Gastrocnemius medialis (tissue), 4 donors: ENCODE measurements at regions not wholly inside any gene's neighbourhood (a gene's known extent, or its start where the extent isn't known, plus 50 kb on each side); places are given as distances from the start of the nearest gene placed in this dataset.
A peak's percentile ranks its signal among the peaks of the same experiment; 100 is the strongest.

Experiments used
- ATAC-seq, 2 donors: fragments of 150-250 bp; one replicate each; pipeline ENCODE4 v1.9.1; 2016
- DNase-seq, 2 donors: peaks; one replicate each; pipeline ENCODE4 v3.0.0-alpha.2; 2019
- H3K27ac ChIP-seq, 4 donors: fragments of 200-600 bp; sonication (generic); 1 replicate in 1 of 4; 2 replicates in 3 of 4; pipeline ENCODE4 v1.5.1; 2016 to 2018; ENCODE audit warnings: mild to moderate bottlenecking in 2 of 4, moderate library complexity in 1 of 4
- H3K27me3 ChIP-seq, 3 donors: fragments of 200-600 bp; sonication (generic) in 2 of 3; 1 replicate in 1 of 3; 2 replicates in 2 of 3; pipeline versions ENCODE4 v1.5.1 to v1.6.0; 2016 to 2019; ENCODE audit warnings: mild to moderate bottlenecking in 1 of 3, moderate library complexity in 1 of 3
- H3K36me3 ChIP-seq, 2 donors: fragments of 200-600 bp; sonication (generic) in 1 of 2; one replicate each; pipeline ENCODE4 v1.5.1; 2017 to 2018
- H3K4me1 ChIP-seq, 2 donors: fragments of 200-600 bp; sonication (generic) in 1 of 2; one replicate each; pipeline ENCODE4 v1.5.1; 2016 to 2017; ENCODE audit warnings: mild to moderate bottlenecking in 2 of 2
- H3K4me3 ChIP-seq, 4 donors: fragments of 200-600 bp; sonication (generic) in 3 of 4; 1 replicate in 1 of 4; 2 replicates in 3 of 4; pipeline ENCODE4 v1.5.1; 2016 to 2019; ENCODE audit warnings: mild to moderate bottlenecking in 2 of 4
- H3K9me3 ChIP-seq, 3 donors: fragments of 200-600 bp; sonication (generic) in 2 of 3; 1 replicate in 1 of 3; 2 replicates in 2 of 3; pipeline ENCODE4 v1.5.1; 2016 to 2019
- POLR2A ChIP-seq, 2 donors: fragments of 450-650 bp; IDR thresholded peaks; one replicate each; pipeline ENCODE4 v1.6.1; 2017; ENCODE audit warnings: antibody characterized with exemption in 2 of 2, mild to moderate bottlenecking in 2 of 2, moderate library complexity in 2 of 2
- in situ Hi-C, 4 donors: fragments of 200-750 bp; cut with MboI; loops; one replicate each; pipeline versions ENCODE4 v1.15.0 to v1.8.0; 2017; ENCODE audit warnings: low sequenced_read_pairs in 4 of 4
- intact Hi-C: fragments of 100-400 bp; cut with DNase I; formaldehyde crosslinking; loops from one replicate; pipeline ENCODE4 v1.15.1; 2023; ENCODE audit warnings: low total_unique reads
- TF ChIP-seq, protein P1 (sequence below), 5 experiments: fragments of 450-650 bp in 3 of 5; fragments of 200-600 bp in 2 of 5; sonication (generic) in 2 of 5; IDR thresholded peaks in 4 of 5; conservative IDR thresholded peaks in 1 of 5; 1 replicate in 4 of 5; 2 replicates in 1 of 5; pipeline ENCODE4 v1.5.1; 2016 to 2019; ENCODE audit warnings: antibody characterized with exemption in 5 of 5, mild to moderate bottlenecking in 3 of 5, moderate library complexity in 3 of 5

DNA sequence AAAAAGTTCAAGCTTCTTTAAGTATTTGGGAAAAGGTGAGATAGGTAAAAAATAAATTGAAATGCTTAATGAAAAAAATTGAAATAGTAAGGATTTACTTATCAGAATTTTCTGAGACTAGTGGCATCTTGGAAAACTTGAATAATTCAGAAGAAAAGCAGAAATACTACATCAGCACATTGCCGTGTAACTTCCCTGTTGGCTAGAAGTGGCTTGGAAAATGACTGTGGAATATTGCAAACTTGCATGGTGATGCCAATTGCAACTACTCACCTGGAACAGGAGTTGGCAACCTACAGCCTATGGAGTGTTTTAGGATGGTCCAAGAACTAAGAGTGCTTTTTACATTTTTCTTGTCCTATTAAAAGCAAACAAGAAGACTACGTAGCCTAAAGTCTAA is 603.5 kb upstream of the VRK2 start:
- Histone ChIP-seq H3K4me3 (no peak overlapping the region), H3K27ac (no peak overlapping the region), H3K27me3 (no peaks in the 10 kb centered on the region), H3K4me1 (no peaks in the 10 kb centered on the region), H3K36me3 (no peaks in the 10 kb centered on the region), H3K9me3 (no peaks in the 10 kb centered on the region)
- ATAC-seq, result no peak
- in situ Hi-C loops (no loop called here), intact Hi-C loops (no loop called here)
- no peak for DNase-seq
- TF ChIP-seq POLR2A (IDR thresholded peaks at IDR 0.05), result no peak
- TF ChIP-seq, protein P1, sequence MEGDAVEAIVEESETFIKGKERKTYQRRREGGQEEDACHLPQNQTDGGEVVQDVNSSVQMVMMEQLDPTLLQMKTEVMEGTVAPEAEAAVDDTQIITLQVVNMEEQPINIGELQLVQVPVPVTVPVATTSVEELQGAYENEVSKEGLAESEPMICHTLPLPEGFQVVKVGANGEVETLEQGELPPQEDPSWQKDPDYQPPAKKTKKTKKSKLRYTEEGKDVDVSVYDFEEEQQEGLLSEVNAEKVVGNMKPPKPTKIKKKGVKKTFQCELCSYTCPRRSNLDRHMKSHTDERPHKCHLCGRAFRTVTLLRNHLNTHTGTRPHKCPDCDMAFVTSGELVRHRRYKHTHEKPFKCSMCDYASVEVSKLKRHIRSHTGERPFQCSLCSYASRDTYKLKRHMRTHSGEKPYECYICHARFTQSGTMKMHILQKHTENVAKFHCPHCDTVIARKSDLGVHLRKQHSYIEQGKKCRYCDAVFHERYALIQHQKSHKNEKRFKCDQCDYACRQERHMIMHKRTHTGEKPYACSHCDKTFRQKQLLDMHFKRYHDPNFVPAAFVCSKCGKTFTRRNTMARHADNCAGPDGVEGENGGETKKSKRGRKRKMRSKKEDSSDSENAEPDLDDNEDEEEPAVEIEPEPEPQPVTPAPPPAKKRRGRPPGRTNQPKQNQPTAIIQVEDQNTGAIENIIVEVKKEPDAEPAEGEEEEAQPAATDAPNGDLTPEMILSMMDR (IDR thresholded peaks at IDR 0.05 in 4 of 5, conservative IDR thresholded peaks at IDR 0.05 in 1 of 5), result no peak

DNA sequence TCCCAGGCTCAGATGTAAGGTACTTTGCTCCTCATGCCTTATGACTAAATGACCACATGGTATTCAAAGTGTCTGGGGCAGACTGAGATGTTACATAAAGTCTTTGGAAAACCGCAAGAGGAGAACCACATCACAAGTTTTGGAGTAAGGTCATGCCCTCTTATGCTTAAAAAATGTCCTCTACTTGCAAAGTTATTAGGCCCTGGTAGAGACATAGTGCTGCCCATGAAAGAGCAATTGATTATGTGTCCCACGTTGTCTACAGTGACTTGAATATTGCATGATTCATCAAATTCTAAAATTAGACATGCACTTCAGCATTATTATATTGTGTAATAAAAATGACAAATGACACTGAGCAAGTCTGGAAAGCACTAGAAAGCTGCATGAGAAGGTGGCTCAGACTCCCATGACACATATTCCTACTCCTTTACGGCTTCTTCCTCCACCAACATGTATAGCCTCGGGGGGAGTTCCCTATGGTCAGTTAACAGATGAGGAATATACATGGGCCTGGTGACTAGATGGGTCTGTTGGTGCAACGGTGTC is 602.6 kb upstream of the VRK2 start:
- intact Hi-C loops, result no loop called here
- H3K4me3 ChIP-seq, result no peak overlapping the region
- in situ Hi-C loops, result no loop called here
- H3K4me1 ChIP-seq, result no peaks in the 10 kb centered on the region
- DNase-seq (no peak), ATAC-seq (peak in 1 of 2 donors; percentile 41)
- H3K9me3 ChIP-seq, result no peaks in the 10 kb centered on the region
- no peak overlapping the region for H3K27ac ChIP-seq
- no peaks in the 10 kb centered on the region for H3K27me3 ChIP-seq
- no peaks in the 10 kb centered on the region for H3K36me3 ChIP-seq
- TF ChIP-seq, protein P1 (IDR thresholded peaks at IDR 0.05 in 4 of 5, conservative IDR thresholded peaks at IDR 0.05 in 1 of 5), result no peak

DNA sequence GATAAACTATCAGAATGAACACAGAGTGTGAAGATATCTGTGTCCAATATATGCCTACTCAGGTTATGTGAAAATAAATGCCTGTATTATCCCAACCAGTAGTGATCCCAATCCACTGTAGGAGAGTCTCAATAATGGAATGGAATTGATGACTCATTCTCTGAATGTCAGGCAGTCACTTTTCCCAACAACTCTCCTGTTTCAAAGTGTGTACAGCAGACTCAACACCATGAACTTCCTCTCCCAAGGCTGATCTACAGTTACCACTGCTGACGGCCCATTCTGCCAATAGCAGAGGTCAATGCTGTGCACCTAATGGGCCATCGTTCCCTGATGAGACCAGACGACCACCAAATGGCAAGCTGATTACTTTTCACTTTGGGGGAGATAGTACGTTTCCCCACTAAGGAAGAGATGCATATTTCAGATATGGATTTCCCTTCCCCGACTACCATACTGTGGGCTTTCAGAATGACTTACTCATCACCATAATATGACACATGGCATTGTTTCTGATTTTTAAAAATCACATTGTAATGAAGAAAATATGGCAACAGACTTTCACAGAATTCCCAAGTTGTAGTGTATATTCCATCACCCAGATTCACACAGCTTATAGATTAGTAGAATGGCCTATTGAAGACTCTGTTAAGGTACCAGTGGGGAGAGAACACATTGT is 601.7 kb upstream of the VRK2 start:
- no peak overlapping the region for H3K27ac ChIP-seq
- H3K4me3 ChIP-seq, result no peak overlapping the region
- no peak for TF ChIP-seq POLR2A (IDR thresholded peaks at IDR 0.05)
- TF ChIP-seq, protein P1 (IDR thresholded peaks at IDR 0.05 in 4 of 5, conservative IDR thresholded peaks at IDR 0.05 in 1 of 5), result no peak
- intact Hi-C loops (no loop called here), in situ Hi-C loops (no loop called here)
- no peaks in the 10 kb centered on the region for H3K9me3 ChIP-seq
- ATAC-seq (no peak), DNase-seq (no peak)
- H3K4me1 ChIP-seq, result no peaks in the 10 kb centered on the region
- H3K27me3 ChIP-seq, result no peaks in the 10 kb centered on the region
- H3K36me3 ChIP-seq, result no peaks in the 10 kb centered on the region

DNA sequence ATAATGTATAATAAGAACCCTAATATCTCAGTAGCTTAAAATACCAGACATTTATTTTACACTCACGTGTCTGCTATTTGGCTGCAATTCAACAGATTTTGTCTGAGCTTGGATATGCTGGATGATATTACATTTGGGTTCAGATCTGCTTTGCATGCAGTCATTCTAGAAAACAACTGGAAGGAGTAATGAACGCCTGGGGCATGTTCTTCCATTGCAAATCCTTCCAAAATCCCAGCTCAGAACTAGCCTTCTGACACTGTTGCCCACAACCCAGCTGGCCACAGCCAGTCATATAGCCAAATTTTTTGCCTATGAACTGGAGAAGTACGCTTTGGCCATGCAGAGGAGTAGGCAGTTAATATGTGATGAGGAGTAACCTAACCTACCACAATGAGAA is 597.8 kb upstream of the VRK2 start:
- no peak overlapping the region for H3K4me3 ChIP-seq
- H3K27me3 ChIP-seq, result no peaks in the 10 kb centered on the region
- intact Hi-C loops (no loop called here), in situ Hi-C loops (no loop called here)
- H3K9me3 ChIP-seq, result no peaks in the 10 kb centered on the region
- H3K4me1 ChIP-seq, result no peaks in the 10 kb centered on the region
- H3K36me3 ChIP-seq, result no peaks in the 10 kb centered on the region
- no peak for TF ChIP-seq POLR2A (IDR thresholded peaks at IDR 0.05)
- TF ChIP-seq, protein P1 (IDR thresholded peaks at IDR 0.05 in 4 of 5, conservative IDR thresholded peaks at IDR 0.05 in 1 of 5), result no peak
- H3K27ac ChIP-seq, result no peak overlapping the region
- DNase-seq (no peak), ATAC-seq (no peak)

DNA sequence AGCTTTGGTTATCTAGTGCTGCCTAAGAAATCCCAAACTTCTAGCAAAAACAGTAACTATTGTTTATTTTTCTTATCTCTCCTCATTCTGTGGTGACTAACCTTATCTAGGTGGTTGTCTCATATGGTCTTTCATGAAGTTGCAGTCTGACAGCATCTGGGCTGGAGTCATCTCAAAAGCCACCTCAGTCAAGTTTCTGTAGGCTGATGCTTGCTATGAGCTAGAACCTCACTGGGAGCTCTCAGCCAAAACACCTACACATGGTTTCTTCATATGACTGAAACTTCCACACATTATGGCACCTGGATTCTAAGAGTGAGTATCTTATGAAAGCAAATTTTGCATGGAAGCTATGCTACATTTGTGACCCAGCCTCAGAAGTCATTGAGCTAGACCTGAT is 596.4 kb upstream of the VRK2 start:
- TF ChIP-seq, protein P1 (IDR thresholded peaks at IDR 0.05 in 4 of 5, conservative IDR thresholded peaks at IDR 0.05 in 1 of 5), result no peak
- no peak for TF ChIP-seq POLR2A (IDR thresholded peaks at IDR 0.05)
- no peak for DNase-seq
- Histone ChIP-seq H3K27ac (no peak overlapping the region), H3K27me3 (no peaks in the 10 kb centered on the region), H3K4me1 (no peaks in the 10 kb centered on the region), H3K9me3 (no peaks in the 10 kb centered on the region), H3K4me3 (no peak overlapping the region), H3K36me3 (no peaks in the 10 kb centered on the region)
- in situ Hi-C loops (no loop called here), intact Hi-C loops (no loop called here)
- ATAC-seq, result no peak
